ENCODE measurements at regions not wholly inside any gene's neighbourhood (a gene's known extent, or its start where the extent isn't known, plus 50 kb on each side); places are given as distances from the start of the nearest gene placed in this dataset.

GRCh38 chr21:35257413-35257812, 208.3 kb upstream of the RUNX1 start:
- no peak overlapping the region for H3K27ac ChIP-seq

GRCh38 chr21:35256468-35256988, 207.4 kb upstream of the RUNX1 start:
- TF ChIP-seq CTCF (IDR thresholded peaks at IDR 0.05): no peak
- no peaks in the 10 kb centered on the region for H3K36me3 ChIP-seq
- intact Hi-C loops (cut with DNase I): no loop called here
- ATAC-seq (peak; percentile 96), DNase-seq (peak; percentile 87)
- H3K4me3 ChIP-seq: no peak overlapping the region
- no peaks in the 10 kb centered on the region for H3K9me3 ChIP-seq
- H3K27me3 ChIP-seq: no peaks in the 10 kb centered on the region
- H3K27ac ChIP-seq: peak overlapping the region; percentile 45
- H3K4me1 ChIP-seq: peaks cover 6% of the 10 kb centered on the region

More at GRCh38 chr21:35257413-35257812, 208.3 kb upstream of the RUNX1 start:
- Histone ChIP-seq H3K4me3 (no peak overlapping the region), H3K4me1 (peaks cover 6% of the 10 kb centered on the region), H3K36me3 (no peaks in the 10 kb centered on the region), H3K9me3 (no peaks in the 10 kb centered on the region), H3K27me3 (no peaks in the 10 kb centered on the region)
- intact Hi-C loops (cut with DNase I): no loop called here
- no peak for TF ChIP-seq CTCF (IDR thresholded peaks at IDR 0.05)
- DNase-seq: no peak
- ATAC-seq: no peak

- intact Hi-C loops (cut with DNase I): no loop called here
- no peak for DNase-seq
- no peak for TF ChIP-seq CTCF (IDR thresholded peaks at IDR 0.05)
- ATAC-seq: no peak
- Histone ChIP-seq H3K4me1 (peaks cover 6% of the 10 kb centered on the region), H3K4me3 (no peak overlapping the region), H3K36me3 (no peaks in the 10 kb centered on the region), H3K27me3 (no peaks in the 10 kb centered on the region), H3K9me3 (no peaks in the 10 kb centered on the region), H3K27ac (no peak overlapping the region)
Measured at GRCh38 chr21:35254765-35255138, 205.7 kb upstream of the RUNX1 start.

- Histone ChIP-seq H3K36me3 (no peaks in the 10 kb centered on the region), H3K4me3 (no peak overlapping the region), H3K4me1 (peaks cover 6% of the 10 kb centered on the region), H3K27me3 (no peaks in the 10 kb centered on the region), H3K9me3 (no peaks in the 10 kb centered on the region), H3K27ac (no peak overlapping the region)
- TF ChIP-seq CTCF (IDR thresholded peaks at IDR 0.05): no peak
- ATAC-seq: peak; percentile 25
- no peak for DNase-seq
- intact Hi-C loops (cut with DNase I): no loop called here
Measured at GRCh38 chr21:35254006-35254764, 205.1 kb upstream of the RUNX1 start.

GRCh38 chr21:35252831-35253230, 203.7 kb upstream of the RUNX1 start:
- TF ChIP-seq CTCF (IDR thresholded peaks at IDR 0.05): no peak
- DNase-seq (no peak), ATAC-seq (no peak)
- H3K27ac ChIP-seq: no peak overlapping the region
- no peaks in the 10 kb centered on the region for H3K36me3 ChIP-seq
- no peak overlapping the region for H3K4me3 ChIP-seq
- H3K27me3 ChIP-seq: no peaks in the 10 kb centered on the region
- no peaks in the 10 kb centered on the region for H3K9me3 ChIP-seq
- peaks cover 6% of the 10 kb centered on the region for H3K4me1 ChIP-seq
- intact Hi-C loops (cut with DNase I): no loop called here

All from upper lobe of right lung (tissue), 1 donor.